Thyroid gland (tissue), 4 donors: ENCODE measurements at regions not wholly inside any gene's neighbourhood (a gene's known extent, or its start where the extent isn't known, plus 50 kb on each side); places are given as distances from the start of the nearest gene placed in this dataset.
"Not testable (repeated sequence)": the region's sequence is repeated elsewhere in the genome, so short reads cannot be mapped to it uniquely, and the experiment has no call there.

Source experiments
- DNase-seq, 2 donors: peaks; one replicate each; pipeline ENCODE4 v3.0.0-alpha.2; 2019
- H3K27ac ChIP-seq, 3 donors: fragments of 200-600 bp; sonication (generic); 1 replicate in 2 of 3; 2 replicates in 1 of 3; pipeline ENCODE4 v1.5.1; 2016 to 2019; ENCODE audit warnings: mild to moderate bottlenecking in 1 of 3, moderate library complexity in 1 of 3
- H3K27me3 ChIP-seq: fragments of 200-600 bp; sonication (generic); one replicate; pipeline ENCODE4 v1.5.1; 2019
- H3K36me3 ChIP-seq, 2 donors: fragments of 200-600 bp; sonication (generic); one replicate each; pipeline ENCODE4 v1.5.1; 2016 to 2019
- H3K4me1 ChIP-seq, 2 donors: fragments of 200-600 bp; sonication (generic); one replicate each; pipeline ENCODE4 v1.5.1; 2017 to 2019
- H3K4me3 ChIP-seq, 3 donors: fragments of 200-600 bp; sonication (generic); replicated peaks in 1 of 3; 1 replicate in 2 of 3; 2 replicates in 1 of 3; pipeline ENCODE4 v1.5.1; 2016; ENCODE audit warnings: mild to moderate bottlenecking in 1 of 3
- H3K9me3 ChIP-seq: fragments of 200-600 bp; sonication (generic); one replicate; pipeline ENCODE4 v1.5.1; 2017
- POLR2A ChIP-seq, 2 donors: fragments of 450-650 bp; IDR thresholded peaks; one replicate each; pipeline ENCODE4 v1.6.1; 2017; ENCODE audit warnings: antibody characterized with exemption in 2 of 2, mild to moderate bottlenecking in 2 of 2, moderate library complexity in 1 of 2
- WGBS, 2 donors: methylation state at CpG; one replicate each; pipeline ENCODE4 v1.1.5; 2017; 5-methylcytosine and 5-hydroxymethylcytosine counted together
- intact Hi-C: fragments of 100-400 bp; cut with DNase I; formaldehyde crosslinking; loops from one replicate; pipeline ENCODE4 v1.15.1; 2023
- TF ChIP-seq, protein P1 (sequence below), 6 experiments: fragments of 200-600 bp in 3 of 6; fragments of 450-650 bp in 3 of 6; sonication (generic) in 3 of 6; IDR thresholded peaks; one replicate each; pipeline ENCODE4 v1.5.1; 2016 to 2019; ENCODE audit warnings: antibody characterized with exemption in 6 of 6, mild to moderate bottlenecking in 2 of 6, inconsistent platforms in 1 of 6, moderate library complexity in 1 of 6

- Histone ChIP-seq H3K27me3 (no peaks in the 10 kb centered on the region), H3K9me3 (no peaks in the 10 kb centered on the region), H3K4me3 (no peak overlapping the region), H3K27ac (no peak overlapping the region), H3K4me1 (no peaks in the 10 kb centered on the region), H3K36me3 (no peaks in the 10 kb centered on the region)
- 79 to 81% methylated on average over 4 of the region's 4 CpGs for WGBS, 2 donors
- TF ChIP-seq, protein P1, sequence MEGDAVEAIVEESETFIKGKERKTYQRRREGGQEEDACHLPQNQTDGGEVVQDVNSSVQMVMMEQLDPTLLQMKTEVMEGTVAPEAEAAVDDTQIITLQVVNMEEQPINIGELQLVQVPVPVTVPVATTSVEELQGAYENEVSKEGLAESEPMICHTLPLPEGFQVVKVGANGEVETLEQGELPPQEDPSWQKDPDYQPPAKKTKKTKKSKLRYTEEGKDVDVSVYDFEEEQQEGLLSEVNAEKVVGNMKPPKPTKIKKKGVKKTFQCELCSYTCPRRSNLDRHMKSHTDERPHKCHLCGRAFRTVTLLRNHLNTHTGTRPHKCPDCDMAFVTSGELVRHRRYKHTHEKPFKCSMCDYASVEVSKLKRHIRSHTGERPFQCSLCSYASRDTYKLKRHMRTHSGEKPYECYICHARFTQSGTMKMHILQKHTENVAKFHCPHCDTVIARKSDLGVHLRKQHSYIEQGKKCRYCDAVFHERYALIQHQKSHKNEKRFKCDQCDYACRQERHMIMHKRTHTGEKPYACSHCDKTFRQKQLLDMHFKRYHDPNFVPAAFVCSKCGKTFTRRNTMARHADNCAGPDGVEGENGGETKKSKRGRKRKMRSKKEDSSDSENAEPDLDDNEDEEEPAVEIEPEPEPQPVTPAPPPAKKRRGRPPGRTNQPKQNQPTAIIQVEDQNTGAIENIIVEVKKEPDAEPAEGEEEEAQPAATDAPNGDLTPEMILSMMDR (IDR thresholded peaks at IDR 0.05), result no peak
- no peak for TF ChIP-seq POLR2A (IDR thresholded peaks at IDR 0.05)
- DNase-seq, result no peak
- intact Hi-C loops, result no loop called here
Observed at GRCh38 chr18:43965691-43966090, 688.4 kb upstream of the SYT4 start.

DNA sequence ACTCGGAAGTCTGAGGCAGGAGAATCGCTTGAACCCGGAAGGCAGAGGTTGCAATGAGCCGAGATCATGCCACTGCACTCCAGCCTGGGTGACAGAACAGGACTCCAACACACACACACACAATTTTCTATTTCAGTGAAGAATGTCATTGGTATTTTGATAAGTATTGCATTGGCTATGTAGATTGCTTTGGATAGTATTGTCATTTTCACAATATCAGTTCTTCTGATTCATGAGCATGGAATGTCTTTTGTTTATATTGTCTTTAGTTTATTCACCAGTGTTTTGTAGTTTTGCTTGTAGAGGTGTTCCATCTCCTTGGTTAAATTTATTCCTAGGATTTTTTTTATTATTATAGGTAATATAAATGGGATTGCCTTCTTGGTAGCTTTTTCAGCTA lies 693.4 kb upstream of the SYT4 start:
- H3K27me3 ChIP-seq, result no peaks in the 10 kb centered on the region

DNA sequence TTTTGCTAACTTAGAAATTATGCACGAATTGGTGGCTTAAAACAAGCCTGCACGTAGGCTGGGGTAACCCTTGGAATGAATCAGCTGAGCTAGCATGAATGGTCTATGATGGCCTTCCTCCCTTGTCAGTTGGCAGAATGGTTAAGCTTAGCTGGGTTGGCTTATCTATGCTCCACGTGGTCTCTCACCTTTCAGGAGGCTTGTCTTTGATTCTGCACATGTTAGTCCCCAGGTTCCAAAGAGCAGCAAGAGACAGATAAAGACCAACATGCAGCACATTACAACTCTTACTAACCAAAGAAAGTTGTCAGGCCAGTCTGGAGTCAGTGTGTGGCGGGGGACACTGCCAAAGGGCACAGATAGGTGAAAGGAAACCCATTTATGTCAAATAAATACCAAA lies 700.9 kb upstream of the SYT4 start:
- no peaks in the 10 kb centered on the region for H3K9me3 ChIP-seq
- H3K4me3 ChIP-seq, result no peak overlapping the region
- 84 to 96% methylated on average over 4 of the region's 4 CpGs for WGBS, 2 donors
- no peaks in the 10 kb centered on the region for H3K4me1 ChIP-seq
- H3K36me3 ChIP-seq, result no peaks in the 10 kb centered on the region
- intact Hi-C loops, result no loop called here
- DNase-seq, result no peak
- no peak overlapping the region for H3K27ac ChIP-seq
- TF ChIP-seq, protein P1 (IDR thresholded peaks at IDR 0.05), result no peak
- no peak for TF ChIP-seq POLR2A (IDR thresholded peaks at IDR 0.05)
- H3K27me3 ChIP-seq, result no peaks in the 10 kb centered on the region

More for the DNA sequence above, 693.4 kb upstream of the SYT4 start:
- 95 to 96% methylated on average over 4 of the region's 4 CpGs for WGBS, 2 donors
- H3K27ac ChIP-seq, result no peak overlapping the region
- intact Hi-C loops, result no loop called here
- H3K9me3 ChIP-seq, result no peaks in the 10 kb centered on the region
- DNase-seq, result no peak
- no peaks in the 10 kb centered on the region for H3K4me1 ChIP-seq
- H3K36me3 ChIP-seq, result no peaks in the 10 kb centered on the region
- H3K4me3 ChIP-seq, result no peak overlapping the region
- TF ChIP-seq, protein P1 (IDR thresholded peaks at IDR 0.05), result no peak
- TF ChIP-seq POLR2A (IDR thresholded peaks at IDR 0.05), result no peak

GRCh38 chr18:43982582-43982981 lies 698.1 kb upstream of the SETBP1 start:
- TF ChIP-seq, protein P1 (IDR thresholded peaks at IDR 0.05), result no peak
- no peak for TF ChIP-seq POLR2A (IDR thresholded peaks at IDR 0.05)
- H3K9me3 ChIP-seq, result no peaks in the 10 kb centered on the region
- intact Hi-C loops, result no loop called here

GRCh38 chr18:43987061-43987460 lies 693.6 kb upstream of the SETBP1 start:
- H3K9me3 ChIP-seq, H3K4me1 ChIP-seq, H3K4me3 ChIP-seq, intact Hi-C loops, DNase-seq, H3K27me3 ChIP-seq, H3K27ac ChIP-seq, H3K36me3 ChIP-seq: not testable (repeated sequence)
- WGBS, 2 donors, result 81 to 83% methylated on average over 4 of the region's 4 CpGs

More at GRCh38 chr18:43982582-43982981, 698.1 kb upstream of the SETBP1 start:
- no peak overlapping the region for H3K4me3 ChIP-seq
- no peaks in the 10 kb centered on the region for H3K27me3 ChIP-seq
- H3K36me3 ChIP-seq, result no peaks in the 10 kb centered on the region
- no peak overlapping the region for H3K27ac ChIP-seq
- H3K4me1 ChIP-seq, result no peaks in the 10 kb centered on the region
- DNase-seq, result no peak
- 95% methylated on average over 4 of the region's 4 CpGs for WGBS, 2 donors

- Histone ChIP-seq H3K4me1 (no peaks in the 10 kb centered on the region), H3K9me3 (no peaks in the 10 kb centered on the region), H3K4me3 (no peak overlapping the region), H3K27me3 (no peaks in the 10 kb centered on the region), H3K36me3 (no peaks in the 10 kb centered on the region), H3K27ac (no peak overlapping the region)
- WGBS, 2 donors, result 57 to 59% methylated on average over 1 of the region's 1 CpG
- intact Hi-C loops, result no loop called here
- TF ChIP-seq, protein P1 (IDR thresholded peaks at IDR 0.05), result no peak
- no peak for TF ChIP-seq POLR2A (IDR thresholded peaks at IDR 0.05)
- no peak for DNase-seq
Observed at GRCh38 chr18:43992741-43993140, 687.9 kb upstream of the SETBP1 start.
